ENCODE measurements at regions not wholly inside any gene's neighbourhood (a gene's known extent, or its start where the extent isn't known, plus 50 kb on each side); places are given as distances from the start of the nearest gene placed in this dataset.

GRCh38 chr12:43284486-43285158, 267.4 kb downstream of the ADAMTS20 start:
- 100% methylated on average over 1 of the region's 2 CpGs; no CpG with 5 or more reads in 1 of the 2 experiments for WGBS, 2 experiments (ENCODE audit: insufficient coverage in 2 of 2)
- Histone ChIP-seq H3K9me3 (ENCODE audit: control insufficient read depth, low read length) (no peaks in the 10 kb centered on the region), H3K4me3 (ENCODE audit: extremely low read depth, insufficient read depth, low read length, poor library complexity, severe bottlenecking) (no peak overlapping the region), H3K27ac (ENCODE audit: low read depth, low read length, severe bottlenecking) (no peak overlapping the region), H3K36me3 (ENCODE audit: control insufficient read depth, insufficient read depth, low read length) (no peaks in the 10 kb centered on the region), H3K4me1 (ENCODE audit: control insufficient read depth, insufficient read depth, low read length, poor library complexity, severe bottlenecking) (peaks cover 18% of the 10 kb centered on the region)

- no peak overlapping the region for H3K27ac ChIP-seq (ENCODE audit: low read depth, low read length, severe bottlenecking)
- H3K36me3 ChIP-seq (ENCODE audit: control insufficient read depth, insufficient read depth, low read length): no peaks in the 10 kb centered on the region
- H3K4me1 ChIP-seq (ENCODE audit: control insufficient read depth, insufficient read depth, low read length, poor library complexity, severe bottlenecking): peaks cover 14% of the 10 kb centered on the region
- no peaks in the 10 kb centered on the region for H3K9me3 ChIP-seq (ENCODE audit: control insufficient read depth, low read length)
- H3K4me3 ChIP-seq (ENCODE audit: extremely low read depth, insufficient read depth, low read length, poor library complexity, severe bottlenecking): no peak overlapping the region
Measured at GRCh38 chr12:43283206-43283605, 268.8 kb downstream of the ADAMTS20 start.

DNA sequence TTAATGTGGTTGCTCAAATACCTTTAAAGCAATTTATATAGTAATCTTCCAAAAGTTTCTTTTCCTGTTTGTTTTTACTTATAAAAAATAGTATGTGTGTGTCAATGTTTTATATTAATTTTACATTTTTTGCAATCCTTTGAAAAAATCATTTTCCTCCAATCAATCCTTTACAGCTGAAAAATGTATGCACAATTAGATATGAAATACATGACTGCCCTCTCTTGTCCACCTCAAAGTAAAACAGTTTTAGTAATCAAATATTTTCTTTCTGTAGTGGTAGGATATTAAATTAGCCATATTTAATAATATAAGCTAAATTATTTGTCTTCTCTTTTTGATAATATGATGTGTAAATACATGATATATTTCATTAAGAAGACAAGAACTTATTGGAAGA, 269.9 kb downstream of the ADAMTS20 start:
- peaks cover 7% of the 10 kb centered on the region for H3K4me1 ChIP-seq (ENCODE audit: control insufficient read depth, insufficient read depth, low read length, poor library complexity, severe bottlenecking)
- H3K4me3 ChIP-seq (ENCODE audit: extremely low read depth, insufficient read depth, low read length, poor library complexity, severe bottlenecking): no peak overlapping the region
- H3K36me3 ChIP-seq (ENCODE audit: control insufficient read depth, insufficient read depth, low read length): no peaks in the 10 kb centered on the region
- H3K9me3 ChIP-seq (ENCODE audit: control insufficient read depth, low read length): no peaks in the 10 kb centered on the region
- H3K27ac ChIP-seq (ENCODE audit: low read depth, low read length, severe bottlenecking): no peak overlapping the region

GRCh38 chr12:43281563-43281962, 270.4 kb downstream of the ADAMTS20 start:
- Histone ChIP-seq H3K9me3 (ENCODE audit: control insufficient read depth, low read length) (no peaks in the 10 kb centered on the region), H3K27ac (ENCODE audit: low read depth, low read length, severe bottlenecking) (no peak overlapping the region), H3K4me1 (ENCODE audit: control insufficient read depth, insufficient read depth, low read length, poor library complexity, severe bottlenecking) (peaks cover 7% of the 10 kb centered on the region), H3K36me3 (ENCODE audit: control insufficient read depth, insufficient read depth, low read length) (no peaks in the 10 kb centered on the region), H3K4me3 (ENCODE audit: extremely low read depth, insufficient read depth, low read length, poor library complexity, severe bottlenecking) (no peak overlapping the region)
- WGBS, 2 experiments (ENCODE audit: insufficient coverage in 2 of 2): 67% methylated on average over 1 of the region's 3 CpGs; no CpG with 5 or more reads in 1 of the 2 experiments

- no CpG with 5 or more reads among the region's 3 CpGs for WGBS, 2 experiments (ENCODE audit: insufficient coverage in 2 of 2)
Measured at GRCh38 chr12:43278541-43278832, 273.5 kb downstream of the ADAMTS20 start.

GRCh38 chr12:43277651-43278540, 274.1 kb downstream of the ADAMTS20 start:
- no peaks in the 10 kb centered on the region for H3K9me3 ChIP-seq (ENCODE audit: control insufficient read depth, low read length)
- no peaks in the 10 kb centered on the region for H3K4me1 ChIP-seq (ENCODE audit: control insufficient read depth, insufficient read depth, low read length, poor library complexity, severe bottlenecking)
- WGBS, 2 experiments (ENCODE audit: insufficient coverage in 2 of 2): 95 to 100% methylated on average over 2 to 4 of the region's 7 CpGs
- H3K36me3 ChIP-seq (ENCODE audit: control insufficient read depth, insufficient read depth, low read length): no peaks in the 10 kb centered on the region
- no peak overlapping the region for H3K4me3 ChIP-seq (ENCODE audit: extremely low read depth, insufficient read depth, low read length, poor library complexity, severe bottlenecking)
- no peak overlapping the region for H3K27ac ChIP-seq (ENCODE audit: low read depth, low read length, severe bottlenecking)

More at GRCh38 chr12:43278541-43278832, 273.5 kb downstream of the ADAMTS20 start:
- Histone ChIP-seq H3K4me3 (ENCODE audit: extremely low read depth, insufficient read depth, low read length, poor library complexity, severe bottlenecking) (no peak overlapping the region), H3K9me3 (ENCODE audit: control insufficient read depth, low read length) (no peaks in the 10 kb centered on the region), H3K4me1 (ENCODE audit: control insufficient read depth, insufficient read depth, low read length, poor library complexity, severe bottlenecking) (no peaks in the 10 kb centered on the region), H3K36me3 (ENCODE audit: control insufficient read depth, insufficient read depth, low read length) (no peaks in the 10 kb centered on the region), H3K27ac (ENCODE audit: low read depth, low read length, severe bottlenecking) (no peak overlapping the region)

- Histone ChIP-seq H3K27ac (ENCODE audit: low read depth, low read length, severe bottlenecking) (no peak overlapping the region), H3K36me3 (ENCODE audit: control insufficient read depth, insufficient read depth, low read length) (no peaks in the 10 kb centered on the region), H3K4me1 (ENCODE audit: control insufficient read depth, insufficient read depth, low read length, poor library complexity, severe bottlenecking) (peaks cover 3% of the 10 kb centered on the region), H3K4me3 (ENCODE audit: extremely low read depth, insufficient read depth, low read length, poor library complexity, severe bottlenecking) (no peak overlapping the region), H3K9me3 (ENCODE audit: control insufficient read depth, low read length) (no peaks in the 10 kb centered on the region)
- 83 to 89% methylated on average over 1 of the region's 2 CpGs for WGBS, 2 experiments (ENCODE audit: insufficient coverage in 2 of 2)
Measured at GRCh38 chr12:43273467-43273866, 278.5 kb downstream of the ADAMTS20 start.

DNA sequence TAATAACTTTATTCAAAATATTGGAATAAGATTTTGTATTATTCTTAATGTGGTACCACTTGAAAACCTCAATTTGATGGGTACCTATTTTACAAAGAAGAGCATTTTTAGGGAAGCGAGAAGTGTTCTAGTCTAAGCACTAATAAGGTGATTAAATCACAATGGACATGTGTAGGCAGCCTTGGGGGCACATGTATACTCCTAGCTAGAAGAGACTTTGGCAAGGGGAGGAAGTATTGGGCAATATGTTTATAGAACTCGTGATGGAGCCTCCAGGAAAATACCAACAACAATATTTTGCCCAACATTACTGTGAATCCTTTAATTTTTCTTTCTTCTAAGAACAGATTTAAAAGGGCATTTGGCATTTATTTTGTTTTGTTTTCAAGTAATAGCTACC, 280.3 kb downstream of the ADAMTS20 start:
- Histone ChIP-seq H3K27ac (ENCODE audit: low read depth, low read length, severe bottlenecking) (no peak overlapping the region), H3K4me1 (ENCODE audit: control insufficient read depth, insufficient read depth, low read length, poor library complexity, severe bottlenecking) (peaks cover 3% of the 10 kb centered on the region), H3K9me3 (ENCODE audit: control insufficient read depth, low read length) (no peaks in the 10 kb centered on the region), H3K4me3 (ENCODE audit: extremely low read depth, insufficient read depth, low read length, poor library complexity, severe bottlenecking) (no peak overlapping the region), H3K36me3 (ENCODE audit: control insufficient read depth, insufficient read depth, low read length) (no peaks in the 10 kb centered on the region)
- 83 to 86% methylated on average over 1 of the region's 2 CpGs for WGBS, 2 experiments (ENCODE audit: insufficient coverage in 2 of 2)

DNA sequence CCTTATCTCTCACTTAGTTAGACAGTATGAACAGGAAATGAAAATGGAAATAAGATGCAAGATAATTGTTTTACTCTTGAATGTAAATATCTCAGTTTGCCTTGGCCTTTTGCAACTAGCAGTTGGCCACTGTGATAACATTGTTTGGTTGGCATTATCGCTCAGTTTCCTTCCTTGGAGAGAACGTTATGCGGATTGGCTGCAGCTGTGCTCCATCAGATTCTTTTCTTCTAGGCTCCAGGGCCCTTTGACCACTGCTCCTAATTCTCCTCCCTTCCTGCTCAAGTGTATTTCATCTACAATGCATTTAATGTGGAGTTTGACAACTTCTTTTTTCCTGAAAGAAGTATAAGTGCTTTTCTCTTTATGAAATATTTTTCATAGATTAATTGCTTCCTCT, 284.2 kb downstream of the ADAMTS20 start:
- WGBS, 2 experiments (ENCODE audit: insufficient coverage in 2 of 2): 74% methylated on average over 3 of the region's 3 CpGs; no CpG with 5 or more reads in 1 of the 2 experiments
- Histone ChIP-seq H3K9me3 (ENCODE audit: control insufficient read depth, low read length) (no peaks in the 10 kb centered on the region), H3K4me3 (ENCODE audit: extremely low read depth, insufficient read depth, low read length, poor library complexity, severe bottlenecking) (no peak overlapping the region), H3K27ac (ENCODE audit: low read depth, low read length, severe bottlenecking) (no peak overlapping the region), H3K36me3 (ENCODE audit: control insufficient read depth, insufficient read depth, low read length) (no peaks in the 10 kb centered on the region), H3K4me1 (ENCODE audit: control insufficient read depth, insufficient read depth, low read length, poor library complexity, severe bottlenecking) (peaks cover 3% of the 10 kb centered on the region)

DNA sequence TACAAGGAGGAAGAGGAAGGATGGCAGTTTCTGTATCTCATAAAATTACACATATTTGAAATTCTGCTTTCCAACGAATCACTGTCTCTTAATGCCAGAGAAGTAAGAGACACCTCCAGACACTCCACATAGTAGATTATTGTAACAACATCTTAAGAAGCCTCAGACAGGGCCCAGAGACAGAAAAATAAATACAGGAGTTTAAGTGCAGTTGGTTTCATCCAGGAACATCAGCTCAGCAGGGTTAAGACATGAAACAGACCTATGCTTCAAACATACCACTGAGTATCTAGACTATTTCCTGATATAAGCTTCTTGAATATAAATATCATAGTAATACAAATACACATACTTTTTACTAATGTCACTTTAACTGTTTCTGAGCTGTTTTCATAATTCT, 290.3 kb downstream of the ADAMTS20 start:
- no CpG with 5 or more reads among the region's 1 CpG for WGBS, 2 experiments (ENCODE audit: insufficient coverage in 2 of 2)

GRCh38 chr12:43255522-43256111, 296.4 kb downstream of the ADAMTS20 start:
- Histone ChIP-seq H3K27ac (ENCODE audit: low read depth, low read length, severe bottlenecking) (no peak overlapping the region), H3K9me3 (ENCODE audit: control insufficient read depth, low read length) (no peaks in the 10 kb centered on the region)

More for the DNA sequence above, 290.3 kb downstream of the ADAMTS20 start:
- H3K36me3 ChIP-seq (ENCODE audit: control insufficient read depth, insufficient read depth, low read length): no peaks in the 10 kb centered on the region
- no peaks in the 10 kb centered on the region for H3K9me3 ChIP-seq (ENCODE audit: control insufficient read depth, low read length)
- no peak overlapping the region for H3K4me3 ChIP-seq (ENCODE audit: extremely low read depth, insufficient read depth, low read length, poor library complexity, severe bottlenecking)
- H3K27ac ChIP-seq (ENCODE audit: low read depth, low read length, severe bottlenecking): no peak overlapping the region
- no peaks in the 10 kb centered on the region for H3K4me1 ChIP-seq (ENCODE audit: control insufficient read depth, insufficient read depth, low read length, poor library complexity, severe bottlenecking)

More at GRCh38 chr12:43255522-43256111, 296.4 kb downstream of the ADAMTS20 start:
- Histone ChIP-seq H3K36me3 (ENCODE audit: control insufficient read depth, insufficient read depth, low read length) (no peaks in the 10 kb centered on the region), H3K4me3 (ENCODE audit: extremely low read depth, insufficient read depth, low read length, poor library complexity, severe bottlenecking) (no peak overlapping the region), H3K4me1 (ENCODE audit: control insufficient read depth, insufficient read depth, low read length, poor library complexity, severe bottlenecking) (no peaks in the 10 kb centered on the region)

All from mesodermal cell (in vitro differentiated cells).